Fibroblast of villous mesenchyme (primary cell): ENCODE measurements at regions not wholly inside any gene's neighbourhood (a gene's known extent, or its start where the extent isn't known, plus 50 kb on each side); places are given as distances from the start of the nearest gene placed in this dataset.

ENCODE experiments used
- DNase-seq: peaks from one replicate; pipeline ENCODE4 v3.0.0-alpha.2; 2010; ENCODE audit warnings: low read depth
- H3K4me3 ChIP-seq: 2 replicates; pipeline ENCODE4 v1.5.1; 2011; ENCODE audit warnings: low read depth, mild to moderate bottlenecking, low read length
- CTCF ChIP-seq: IDR thresholded peaks from 2 replicates; pipeline ENCODE4 v1.5.1; 2012; ENCODE audit warnings: low read depth, mild to moderate bottlenecking, low read length; ENCODE audit not compliant: insufficient read depth

- no peak for TF ChIP-seq CTCF
- no peak overlapping the region for H3K4me3 ChIP-seq
- DNase-seq, result no peak
These were observed 380.5 kb downstream of the SLCO4C1 start for GRCh38 chr5:101915554-101915953.

GRCh38 chr5:101904736-101905135, 391.3 kb downstream of the SLCO4C1 start:
- no peak for TF ChIP-seq CTCF
- DNase-seq, result no peak
- H3K4me3 ChIP-seq, result no peak overlapping the region

- H3K4me3 ChIP-seq, result no peak overlapping the region
- DNase-seq, result no peak
- no peak for TF ChIP-seq CTCF
These were observed 398.2 kb downstream of the SLCO4C1 start for GRCh38 chr5:101897914-101898313.

- TF ChIP-seq CTCF, result no peak
- no peak for DNase-seq
- H3K4me3 ChIP-seq, result no peak overlapping the region
These were observed 401.1 kb downstream of the SLCO4C1 start for GRCh38 chr5:101894985-101895384.

- no peak overlapping the region for H3K4me3 ChIP-seq
- TF ChIP-seq CTCF, result no peak
- DNase-seq, result no peak
These were observed 417.9 kb downstream of the SLCO4C1 start for GRCh38 chr5:101878190-101878589.

GRCh38 chr5:101877451-101877850, 418.6 kb downstream of the SLCO4C1 start:
- DNase-seq, result no peak
- TF ChIP-seq CTCF, result no peak

GRCh38 chr5:101866473-101866872, 429.6 kb downstream of the SLCO4C1 start:
- H3K4me3 ChIP-seq, result no peak overlapping the region
- no peak for TF ChIP-seq CTCF

More at GRCh38 chr5:101877451-101877850, 418.6 kb downstream of the SLCO4C1 start:
- no peak overlapping the region for H3K4me3 ChIP-seq

More at GRCh38 chr5:101866473-101866872, 429.6 kb downstream of the SLCO4C1 start:
- DNase-seq, result no peak
